ENCODE measurements at regions not wholly inside any gene's neighbourhood (a gene's known extent, or its start where the extent isn't known, plus 50 kb on each side); places are given as distances from the start of the nearest gene placed in this dataset.

- DNase-seq = no peak
Measured at GRCh38 chr2:611519-611918, 65.7 kb downstream of the TMEM18 start.

GRCh38 chr2:610491-610890 lies 66.7 kb downstream of the TMEM18 start:
- no peak for DNase-seq

GRCh38 chr2:609881-610280 lies 67.3 kb downstream of the TMEM18 start:
- DNase-seq = no peak

- DNase-seq = no peak
Measured at GRCh38 chr2:609449-609848, 67.8 kb downstream of the TMEM18 start.

GRCh38 chr2:608711-609110 lies 68.5 kb downstream of the TMEM18 start:
- no peak for DNase-seq

- no peak for DNase-seq
Measured at GRCh38 chr2:608297-608696, 68.9 kb downstream of the TMEM18 start.

GRCh38 chr2:607709-608108 lies 69.5 kb downstream of the TMEM18 start:
- DNase-seq = no peak

- no peak for DNase-seq
Measured at GRCh38 chr2:607172-607571, 70.0 kb downstream of the TMEM18 start.

- no peak for DNase-seq
Measured at GRCh38 chr2:605674-606608, 71.3 kb downstream of the TMEM18 start.

- no peak for DNase-seq
Measured at GRCh38 chr2:604854-605524, 72.2 kb downstream of the TMEM18 start.

GRCh38 chr2:604385-604784 lies 72.8 kb downstream of the TMEM18 start:
- DNase-seq = no peak

- DNase-seq = no peak
Measured at GRCh38 chr2:603869-604268, 73.3 kb downstream of the TMEM18 start.

- no peak for DNase-seq
Measured at GRCh38 chr2:603427-603826, 73.8 kb downstream of the TMEM18 start.

- no peak for DNase-seq
Measured at GRCh38 chr2:602571-603359, 74.4 kb downstream of the TMEM18 start.

- no peak for DNase-seq
Measured at GRCh38 chr2:601806-602455, 75.3 kb downstream of the TMEM18 start.

GRCh38 chr2:601387-601698 lies 75.9 kb downstream of the TMEM18 start:
- DNase-seq = no peak

- DNase-seq = no peak
Measured at GRCh38 chr2:600542-601386, 76.4 kb downstream of the TMEM18 start.

GRCh38 chr2:599601-600000 lies 77.6 kb downstream of the TMEM18 start:
- no peak for DNase-seq

GRCh38 chr2:598058-598802 lies 79.0 kb downstream of the TMEM18 start:
- no peak for DNase-seq

GRCh38 chr2:595831-596592 lies 81.2 kb downstream of the TMEM18 start:
- no peak for DNase-seq

Data from activated CD8-positive, alpha-beta memory T cell treated with anti-CD3 and anti-CD28 coated beads, Interleukin-2, amount 50 U/mL, for 4 hours (primary cell).